ENCODE measurements at regions not wholly inside any gene's neighbourhood (a gene's known extent, or its start where the extent isn't known, plus 50 kb on each side); places are given as distances from the start of the nearest gene placed in this dataset.

DNA sequence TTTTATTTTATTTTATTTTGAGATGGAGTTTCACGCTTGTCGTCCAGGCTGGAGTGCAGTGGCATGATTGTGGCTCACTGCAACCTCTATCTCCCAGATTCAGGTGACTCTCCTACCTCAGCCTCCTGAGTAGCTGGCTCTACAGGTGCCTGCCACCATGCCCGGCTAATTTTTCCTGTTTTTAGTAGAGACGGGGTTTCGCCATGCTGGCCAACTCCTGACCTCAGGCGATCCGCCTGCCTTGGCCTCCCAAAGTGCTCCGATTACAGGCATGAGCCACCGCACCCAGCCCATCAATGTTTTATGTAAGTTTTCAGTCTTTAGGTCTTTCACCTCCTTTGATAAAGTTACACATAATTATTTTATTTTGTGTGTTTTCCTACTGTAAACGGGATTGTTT lies 154.6 kb downstream of the COPRS start (continued):
- no peak for TF ChIP-seq DMBX1 (CRISPR knock-in tag; IDR thresholded peaks at IDR 0.05; ENCODE audit: borderline replicate concordance)
- TF ChIP-seq NONO (IDR thresholded peaks at IDR 0.05; ENCODE audit: low read depth in 2 of 2, low read length in 1 of 2), result no peak
- no peak for TF ChIP-seq ZNF224 (CRISPR knock-in tag; IDR thresholded peaks at IDR 0.05)
- no peak for TF ChIP-seq AFF1 (IDR thresholded peaks at IDR 0.05; ENCODE audit: low read depth in 1 of 2, partially characterized antibody in 2 of 2)
- TF ChIP-seq CTCFL (IDR thresholded peaks at IDR 0.05; ENCODE audit: borderline replicate concordance, insufficient read depth, low read depth, low read length, poor library complexity, severe bottlenecking), result no peak
